Liver (tissue), 8 donors: ENCODE measurements at regions not wholly inside any gene's neighbourhood (a gene's known extent, or its start where the extent isn't known, plus 50 kb on each side); places are given as distances from the start of the nearest gene placed in this dataset.

ENCODE experiments used
- DNase-seq: peaks from one replicate; pipeline ENCODE4 v3.0.0-alpha.2; 2017; ENCODE audit warnings: low spot score
- H3K27ac ChIP-seq, 2 donors: one replicate each; pipeline ENCODE4 v1.7.0; 2013; ENCODE audit warnings: inconsistent platforms in 2 of 2, low read length in 2 of 2, control low read depth in 1 of 2, low read depth in 1 of 2, mild to moderate bottlenecking in 1 of 2
- H3K27me3 ChIP-seq, 4 donors: one replicate each; pipeline versions ENCODE4 v1.6.1 to v1.7.0; 2013; ENCODE audit warnings: low read length in 3 of 4, inconsistent platforms in 1 of 4, mild to moderate bottlenecking in 1 of 4, moderate library complexity in 1 of 4; ENCODE audit not compliant: control insufficient read depth in 4 of 4, insufficient read depth in 4 of 4
- H3K36me3 ChIP-seq, 4 donors: one replicate each; pipeline versions ENCODE4 v1.6.1 to v1.7.0; 2013; ENCODE audit warnings: low read length in 3 of 4, mild to moderate bottlenecking in 3 of 4, low read depth in 1 of 4, moderate library complexity in 1 of 4; ENCODE audit not compliant: control insufficient read depth in 4 of 4, insufficient read depth in 3 of 4
- H3K4me1 ChIP-seq, 4 donors: one replicate each; pipeline versions ENCODE4 v1.6.1 to v1.7.0; 2013; ENCODE audit warnings: low read length in 3 of 4, mild to moderate bottlenecking in 3 of 4, moderate library complexity in 1 of 4; ENCODE audit not compliant: control insufficient read depth in 4 of 4, insufficient read depth in 4 of 4
- H3K4me3 ChIP-seq, 3 donors: one replicate each; pipeline versions ENCODE4 v1.6.1 to v1.7.0; 2013; ENCODE audit warnings: low read length in 3 of 3, control low read depth in 1 of 3, low read depth in 1 of 3, mild to moderate bottlenecking in 1 of 3
- H3K9ac ChIP-seq, 2 donors: one replicate each; pipeline ENCODE4 v1.7.0; 2013; ENCODE audit warnings: low read length in 2 of 2, mild to moderate bottlenecking in 2 of 2, moderate library complexity in 2 of 2, control low read depth in 1 of 2, low read depth in 1 of 2
- H3K9me3 ChIP-seq, 4 donors: one replicate each; pipeline versions ENCODE4 v1.6.1 to v1.7.0; 2013; ENCODE audit warnings: low read length in 3 of 4; ENCODE audit not compliant: control insufficient read depth in 4 of 4
- FOXA1 ChIP-seq: IDR thresholded peaks from 2 replicates; pipeline ENCODE4 v1.6.1; 2016; ENCODE audit warnings: antibody characterized with exemption
- FOXA2 ChIP-seq: IDR thresholded peaks from 2 replicates; pipeline ENCODE4 v1.6.1; 2016; ENCODE audit warnings: antibody characterized with exemption
- GABPA ChIP-seq, 2 donors: IDR thresholded peaks in 1 of 2; conservative IDR thresholded peaks in 1 of 2; 2 replicates each; pipeline ENCODE4 v1.6.1; 2016; ENCODE audit warnings: antibody characterized with exemption in 2 of 2, mild to moderate bottlenecking in 1 of 2, moderate library complexity in 1 of 2
- HNF4A ChIP-seq, 2 donors: conservative IDR thresholded peaks; 2 replicates each; pipeline ENCODE4 v1.6.1; 2016; ENCODE audit warnings: antibody characterized with exemption in 2 of 2, mild to moderate bottlenecking in 2 of 2
- HNF4G ChIP-seq: IDR thresholded peaks from 2 replicates; pipeline ENCODE4 v1.6.1; 2016; ENCODE audit warnings: antibody characterized with exemption
- JUND ChIP-seq, 2 donors: IDR thresholded peaks; 2 replicates each; pipeline ENCODE4 v1.6.1; 2016; ENCODE audit warnings: antibody characterized with exemption in 2 of 2
- RAD21 ChIP-seq, 2 donors: IDR thresholded peaks; 2 replicates each; pipeline ENCODE4 v1.6.1; 2016; ENCODE audit warnings: antibody characterized with exemption in 2 of 2, mild to moderate bottlenecking in 2 of 2
- RXRA ChIP-seq, 2 donors: IDR thresholded peaks; 2 replicates each; pipeline ENCODE4 v1.6.1; 2017 to 2018; ENCODE audit warnings: antibody characterized with exemption in 2 of 2, mild to moderate bottlenecking in 1 of 2
- SP1 ChIP-seq: IDR thresholded peaks from 2 replicates; pipeline ENCODE4 v1.6.1; 2018; ENCODE audit warnings: antibody characterized with exemption, mild to moderate bottlenecking
- TAF1 ChIP-seq: conservative IDR thresholded peaks from 2 replicates; pipeline ENCODE4 v1.6.1; 2016; ENCODE audit warnings: antibody characterized with exemption, mild to moderate bottlenecking
- YY1 ChIP-seq: IDR thresholded peaks from 2 replicates; pipeline ENCODE4 v1.6.1; 2016; ENCODE audit warnings: antibody characterized with exemption, mild to moderate bottlenecking
- WGBS: extraction: QIAGEN DNeasy Blood & Tissue Kit; methylation state at CpG from one replicate; pipeline ENCODE4 v1.1.7; 2013; 5-methylcytosine and 5-hydroxymethylcytosine counted together
- TF ChIP-seq, protein P1 (sequence below): IDR thresholded peaks from 2 replicates; pipeline ENCODE4 v1.6.1; 2016; ENCODE audit warnings: antibody characterized with exemption
- TF ChIP-seq, protein P2 (sequence below): fragments of 150-350 bp; IDR thresholded peaks from 2 replicates; pipeline ENCODE4 v1.5.1; 2017; ENCODE audit warnings: improper control_type of control experiment, low read depth, low read length; ENCODE audit not compliant: missing input control
- TF ChIP-seq, protein P3 (sequence below): IDR thresholded peaks from 2 replicates; pipeline ENCODE4 v1.6.1; 2016; ENCODE audit warnings: antibody characterized with exemption
- donor health status: healthy.
- donor health status: healthy.
- donor health status: healthy.
- donor health status: healthy.
- donor health status: healthy.

DNA sequence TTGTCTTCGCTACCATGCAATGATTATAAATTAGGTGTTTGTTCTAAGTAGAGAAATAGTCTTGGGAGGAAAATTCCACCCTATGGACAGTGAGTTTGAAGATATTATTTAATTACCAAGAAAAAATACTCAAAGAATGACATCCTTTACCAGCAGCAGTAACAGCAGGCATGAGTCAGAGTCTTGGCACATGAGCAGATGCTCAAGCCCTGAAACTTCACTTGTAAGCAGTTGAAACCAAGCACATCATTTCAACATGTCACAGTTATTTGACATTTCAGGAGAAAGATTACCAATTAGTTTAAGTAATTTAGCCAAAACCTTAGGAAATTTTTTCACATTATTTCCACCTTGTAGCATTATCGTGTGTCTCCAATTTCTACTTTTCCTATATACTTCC is 99.2 kb downstream of the C12orf50 start:
- H3K27me3 ChIP-seq = no peaks in the 10 kb centered on the region
- TF ChIP-seq, protein P1, sequence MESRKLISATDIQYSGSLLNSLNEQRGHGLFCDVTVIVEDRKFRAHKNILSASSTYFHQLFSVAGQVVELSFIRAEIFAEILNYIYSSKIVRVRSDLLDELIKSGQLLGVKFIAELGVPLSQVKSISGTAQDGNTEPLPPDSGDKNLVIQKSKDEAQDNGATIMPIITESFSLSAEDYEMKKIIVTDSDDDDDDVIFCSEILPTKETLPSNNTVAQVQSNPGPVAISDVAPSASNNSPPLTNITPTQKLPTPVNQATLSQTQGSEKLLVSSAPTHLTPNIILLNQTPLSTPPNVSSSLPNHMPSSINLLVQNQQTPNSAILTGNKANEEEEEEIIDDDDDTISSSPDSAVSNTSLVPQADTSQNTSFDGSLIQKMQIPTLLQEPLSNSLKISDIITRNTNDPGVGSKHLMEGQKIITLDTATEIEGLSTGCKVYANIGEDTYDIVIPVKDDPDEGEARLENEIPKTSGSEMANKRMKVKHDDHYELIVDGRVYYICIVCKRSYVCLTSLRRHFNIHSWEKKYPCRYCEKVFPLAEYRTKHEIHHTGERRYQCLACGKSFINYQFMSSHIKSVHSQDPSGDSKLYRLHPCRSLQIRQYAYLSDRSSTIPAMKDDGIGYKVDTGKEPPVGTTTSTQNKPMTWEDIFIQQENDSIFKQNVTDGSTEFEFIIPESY = no peak
- TF ChIP-seq RXRA (IDR thresholded peaks at IDR 0.05) (no peak), HNF4A (conservative IDR thresholded peaks at IDR 0.05) (no peak)
- no peak for DNase-seq
- H3K27ac ChIP-seq = no peak overlapping the region
- no peaks in the 10 kb centered on the region for H3K9me3 ChIP-seq
- H3K4me1 ChIP-seq = no peaks in the 10 kb centered on the region
- H3K4me3 ChIP-seq = no peak overlapping the region
- H3K9ac ChIP-seq = no peak overlapping the region
- WGBS = 76% methylated on average over 2 of the region's 2 CpGs
- H3K36me3 ChIP-seq = no peaks in the 10 kb centered on the region

DNA sequence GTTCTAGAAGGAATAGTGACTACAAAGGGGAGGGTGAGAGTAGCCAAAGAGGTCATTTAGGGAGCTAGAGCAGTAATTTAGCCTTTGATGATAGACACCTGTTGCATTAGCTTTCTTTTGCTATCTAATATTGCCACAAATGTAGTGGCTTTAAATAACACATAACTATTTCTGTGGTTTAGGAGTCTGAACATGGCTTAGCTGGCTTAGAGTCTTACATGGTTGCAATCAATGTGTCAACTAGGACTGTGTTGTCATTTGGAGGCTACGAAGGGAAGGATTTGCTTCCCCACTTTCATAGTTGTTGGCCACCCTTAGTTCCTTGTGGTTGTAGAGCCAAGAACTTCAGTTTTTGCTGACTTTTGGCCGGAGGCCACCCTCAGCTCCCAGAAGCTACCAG is 99.9 kb downstream of the C12orf50 start:
- H3K9me3 ChIP-seq = no peaks in the 10 kb centered on the region
- no peaks in the 10 kb centered on the region for H3K27me3 ChIP-seq
- DNase-seq = no peak
- H3K27ac ChIP-seq = no peak overlapping the region
- no peak overlapping the region for H3K9ac ChIP-seq
- no peaks in the 10 kb centered on the region for H3K36me3 ChIP-seq
- TF ChIP-seq TAF1 (no peak), FOXA2 (no peak), YY1 (no peak), SP1 (no peak), RAD21 (IDR thresholded peaks at IDR 0.05) (no peak), HNF4G (no peak), FOXA1 (no peak), GABPA (IDR thresholded peaks at IDR 0.05 in 1 of 2, conservative IDR thresholded peaks at IDR 0.05 in 1 of 2) (no peak), RXRA (IDR thresholded peaks at IDR 0.05) (no peak)
- TF ChIP-seq, protein P2, sequence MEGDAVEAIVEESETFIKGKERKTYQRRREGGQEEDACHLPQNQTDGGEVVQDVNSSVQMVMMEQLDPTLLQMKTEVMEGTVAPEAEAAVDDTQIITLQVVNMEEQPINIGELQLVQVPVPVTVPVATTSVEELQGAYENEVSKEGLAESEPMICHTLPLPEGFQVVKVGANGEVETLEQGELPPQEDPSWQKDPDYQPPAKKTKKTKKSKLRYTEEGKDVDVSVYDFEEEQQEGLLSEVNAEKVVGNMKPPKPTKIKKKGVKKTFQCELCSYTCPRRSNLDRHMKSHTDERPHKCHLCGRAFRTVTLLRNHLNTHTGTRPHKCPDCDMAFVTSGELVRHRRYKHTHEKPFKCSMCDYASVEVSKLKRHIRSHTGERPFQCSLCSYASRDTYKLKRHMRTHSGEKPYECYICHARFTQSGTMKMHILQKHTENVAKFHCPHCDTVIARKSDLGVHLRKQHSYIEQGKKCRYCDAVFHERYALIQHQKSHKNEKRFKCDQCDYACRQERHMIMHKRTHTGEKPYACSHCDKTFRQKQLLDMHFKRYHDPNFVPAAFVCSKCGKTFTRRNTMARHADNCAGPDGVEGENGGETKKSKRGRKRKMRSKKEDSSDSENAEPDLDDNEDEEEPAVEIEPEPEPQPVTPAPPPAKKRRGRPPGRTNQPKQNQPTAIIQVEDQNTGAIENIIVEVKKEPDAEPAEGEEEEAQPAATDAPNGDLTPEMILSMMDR = no peak
- TF ChIP-seq, protein P3, sequence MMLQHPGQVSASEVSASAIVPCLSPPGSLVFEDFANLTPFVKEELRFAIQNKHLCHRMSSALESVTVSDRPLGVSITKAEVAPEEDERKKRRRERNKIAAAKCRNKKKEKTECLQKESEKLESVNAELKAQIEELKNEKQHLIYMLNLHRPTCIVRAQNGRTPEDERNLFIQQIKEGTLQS = no peak
- TF ChIP-seq, protein P1 = no peak
- no peaks in the 10 kb centered on the region for H3K4me1 ChIP-seq
- WGBS = 75% methylated on average over 2 of the region's 2 CpGs
- H3K4me3 ChIP-seq = no peak overlapping the region

DNA sequence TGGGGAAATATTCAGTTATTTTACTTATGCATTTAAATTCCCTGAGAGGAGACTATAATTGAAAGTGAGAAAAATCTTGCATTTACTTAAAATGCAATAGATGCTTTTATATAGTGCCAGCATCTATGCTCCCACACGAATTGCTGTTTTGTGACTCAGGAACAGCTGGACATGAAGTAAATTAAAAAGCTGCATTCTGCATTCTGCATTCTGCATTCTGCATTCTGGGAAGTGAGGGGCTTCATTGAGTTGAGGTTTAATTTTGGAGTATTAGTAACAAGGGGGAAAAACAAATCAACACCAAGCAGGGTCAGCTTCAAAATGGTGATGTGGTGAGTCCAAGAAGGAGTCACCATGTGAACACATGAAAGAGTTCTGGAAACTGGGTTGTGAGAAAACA is 101.2 kb downstream of the C12orf50 start:
- Histone ChIP-seq H3K4me1 (no peaks in the 10 kb centered on the region), H3K9ac (no peak overlapping the region), H3K27me3 (no peaks in the 10 kb centered on the region), H3K27ac (no peak overlapping the region), H3K36me3 (no peaks in the 10 kb centered on the region), H3K4me3 (no peak overlapping the region), H3K9me3 (no peaks in the 10 kb centered on the region)
- WGBS = 23% methylated on average over 1 of the region's 1 CpG
- no peak for DNase-seq
- no peak for TF ChIP-seq YY1
- TF ChIP-seq HNF4G = no peak
- no peak for TF ChIP-seq FOXA1
- TF ChIP-seq GABPA (IDR thresholded peaks at IDR 0.05 in 1 of 2, conservative IDR thresholded peaks at IDR 0.05 in 1 of 2) = no peak
- no peak for TF ChIP-seq RXRA (IDR thresholded peaks at IDR 0.05)
- no peak for TF ChIP-seq RAD21 (IDR thresholded peaks at IDR 0.05)
- TF ChIP-seq SP1 = no peak
- TF ChIP-seq, protein P2 = no peak
- TF ChIP-seq TAF1 = no peak
- TF ChIP-seq, protein P1 = no peak
- TF ChIP-seq JUND (IDR thresholded peaks at IDR 0.05) = no peak
